ENCODE measurements at regions not wholly inside any gene's neighbourhood (a gene's known extent, or its start where the extent isn't known, plus 50 kb on each side); places are given as distances from the start of the nearest gene placed in this dataset.

GRCh38 chr22:27439131-27439530, 362.4 kb downstream of the MN1 start:
- H3K27me3 ChIP-seq (ENCODE audit: control insufficient read depth in 3 of 3, insufficient read depth in 3 of 3, low read depth in 1 of 3, low read length in 3 of 3), result no peaks in the 10 kb centered on the region
- H2AFZ ChIP-seq (ENCODE audit: low read length), result no peak overlapping the region
- H3K4ac ChIP-seq (ENCODE audit: low read length), result no peak overlapping the region
- H4K8ac ChIP-seq (ENCODE audit: low read depth, low read length), result no peak overlapping the region
- no peak for DNase-seq (ENCODE audit: low spot score)
- no peak overlapping the region for H2BK12ac ChIP-seq (ENCODE audit: low read length)
- H3K79me1 ChIP-seq (ENCODE audit: low read depth, low read length), result no peaks in the 10 kb centered on the region
- H2BK15ac ChIP-seq (ENCODE audit: low read length), result no peak overlapping the region
- no peak overlapping the region for H2BK5ac ChIP-seq (ENCODE audit: low read length)
- H3K9ac ChIP-seq (ENCODE audit: low read depth, low read length, poor library complexity), result no peak overlapping the region
- H3K27ac ChIP-seq (replicated peaks; ENCODE audit: low read length), result no peak overlapping the region
- H3K14ac ChIP-seq (ENCODE audit: low read length), result no peak overlapping the region
- no peak overlapping the region for H3K23ac ChIP-seq (ENCODE audit: low read depth, low read length, poor library complexity)
- no peak overlapping the region for H3K4me3 ChIP-seq (ENCODE audit: low read length in 2 of 2)
- H3K18ac ChIP-seq (ENCODE audit: low read length), result no peak overlapping the region
- no CpG with 5 or more reads among the region's 4 CpGs for WGBS, 2 donors (ENCODE audit: extremely low coverage in 2 of 2, insufficient read length in 2 of 2, insufficient replicate concordance in 1 of 2)
- H3K4me1 ChIP-seq (ENCODE audit: control insufficient read depth in 2 of 2, insufficient read depth in 1 of 2, low read depth in 1 of 2, low read length in 2 of 2), result peaks cover 44 to 67% of the 10 kb centered on the region in 2 donors
- no peak overlapping the region for H4K91ac ChIP-seq (ENCODE audit: low read depth, low read length, poor library complexity)
- H2AK5ac ChIP-seq (ENCODE audit: low read depth, low read length), result no peak overlapping the region
- no peaks in the 10 kb centered on the region for H3K36me3 ChIP-seq (replicated peaks in 1 of 2; ENCODE audit: control insufficient read depth in 2 of 2, insufficient read depth in 2 of 2, low read length in 2 of 2)
- no peaks in the 10 kb centered on the region for H3K9me3 ChIP-seq (replicated peaks in 1 of 2; ENCODE audit: control insufficient read depth in 2 of 2, insufficient read depth in 1 of 2, low read depth in 1 of 2, low read length in 2 of 2)
- no peak overlapping the region for H2BK120ac ChIP-seq (ENCODE audit: low read depth, low read length)
- H3K4me2 ChIP-seq (ENCODE audit: insufficient read depth, low read length, poor library complexity, severe bottlenecking), result no peak overlapping the region

- H3K14ac ChIP-seq (ENCODE audit: low read length), result no peak overlapping the region
- H3K27ac ChIP-seq (replicated peaks; ENCODE audit: low read length), result no peak overlapping the region
- H3K36me3 ChIP-seq (replicated peaks in 1 of 2; ENCODE audit: control insufficient read depth in 2 of 2, insufficient read depth in 2 of 2, low read length in 2 of 2), result no peaks in the 10 kb centered on the region
- H3K4me3 ChIP-seq (ENCODE audit: low read length in 2 of 2), result no peak overlapping the region
- no peak overlapping the region for H2AFZ ChIP-seq (ENCODE audit: low read length)
- no peaks in the 10 kb centered on the region for H3K27me3 ChIP-seq (ENCODE audit: control insufficient read depth in 3 of 3, insufficient read depth in 3 of 3, low read depth in 1 of 3, low read length in 3 of 3)
- no peaks in the 10 kb centered on the region for H3K79me1 ChIP-seq (ENCODE audit: low read depth, low read length)
- no peak overlapping the region for H4K8ac ChIP-seq (ENCODE audit: low read depth, low read length)
- H3K4ac ChIP-seq (ENCODE audit: low read length), result no peak overlapping the region
- H3K9me3 ChIP-seq (replicated peaks in 1 of 2; ENCODE audit: control insufficient read depth in 2 of 2, insufficient read depth in 1 of 2, low read depth in 1 of 2, low read length in 2 of 2), result no peaks in the 10 kb centered on the region
- H3K4me2 ChIP-seq (ENCODE audit: insufficient read depth, low read length, poor library complexity, severe bottlenecking), result no peak overlapping the region
- no peak overlapping the region for H2BK15ac ChIP-seq (ENCODE audit: low read length)
- H2BK5ac ChIP-seq (ENCODE audit: low read length), result no peak overlapping the region
- no peak overlapping the region for H3K23ac ChIP-seq (ENCODE audit: low read depth, low read length, poor library complexity)
- no peak overlapping the region for H4K91ac ChIP-seq (ENCODE audit: low read depth, low read length, poor library complexity)
- no peak overlapping the region for H2BK120ac ChIP-seq (ENCODE audit: low read depth, low read length)
- no peak overlapping the region for H3K9ac ChIP-seq (ENCODE audit: low read depth, low read length, poor library complexity)
- no peak overlapping the region for H2BK12ac ChIP-seq (ENCODE audit: low read length)
- H3K18ac ChIP-seq (ENCODE audit: low read length), result no peak overlapping the region
- no CpG with 5 or more reads among the region's 6 CpGs for WGBS, 2 donors (ENCODE audit: extremely low coverage in 2 of 2, insufficient read length in 2 of 2, insufficient replicate concordance in 1 of 2)
- DNase-seq (ENCODE audit: low spot score), result no peak
- H3K4me1 ChIP-seq (ENCODE audit: control insufficient read depth in 2 of 2, insufficient read depth in 1 of 2, low read depth in 1 of 2, low read length in 2 of 2), result peaks cover 43 to 55% of the 10 kb centered on the region in 2 donors
- H2AK5ac ChIP-seq (ENCODE audit: low read depth, low read length), result no peak overlapping the region
These were observed 361.2 kb downstream of the MN1 start for GRCh38 chr22:27440304-27440865.

- H2BK5ac ChIP-seq (ENCODE audit: low read length), result no peak overlapping the region
- H4K91ac ChIP-seq (ENCODE audit: low read depth, low read length, poor library complexity), result no peak overlapping the region
- no peaks in the 10 kb centered on the region for H3K27me3 ChIP-seq (ENCODE audit: control insufficient read depth in 3 of 3, insufficient read depth in 3 of 3, low read depth in 1 of 3, low read length in 3 of 3)
- peak overlapping the region; percentile 26 for H2AFZ ChIP-seq (ENCODE audit: low read length)
- no peaks in the 10 kb centered on the region for H3K36me3 ChIP-seq (replicated peaks in 1 of 2; ENCODE audit: control insufficient read depth in 2 of 2, insufficient read depth in 2 of 2, low read length in 2 of 2)
- H3K9me3 ChIP-seq (replicated peaks in 1 of 2; ENCODE audit: control insufficient read depth in 2 of 2, insufficient read depth in 1 of 2, low read depth in 1 of 2, low read length in 2 of 2), result no peaks in the 10 kb centered on the region
- H3K4me3 ChIP-seq (ENCODE audit: low read length in 2 of 2), result no peak overlapping the region
- H3K4me2 ChIP-seq (ENCODE audit: insufficient read depth, low read length, poor library complexity, severe bottlenecking), result no peak overlapping the region
- no peak overlapping the region for H3K27ac ChIP-seq (replicated peaks; ENCODE audit: low read length)
- no peak overlapping the region for H3K14ac ChIP-seq (ENCODE audit: low read length)
- no peaks in the 10 kb centered on the region for H3K79me1 ChIP-seq (ENCODE audit: low read depth, low read length)
- peak overlapping the region; percentile 73 for H2AK5ac ChIP-seq (ENCODE audit: low read depth, low read length)
- H3K4ac ChIP-seq (ENCODE audit: low read length), result no peak overlapping the region
- DNase-seq (ENCODE audit: low spot score), result no peak
- peak overlapping the region; percentile 57 for H2BK15ac ChIP-seq (ENCODE audit: low read length)
- no peak overlapping the region for H4K8ac ChIP-seq (ENCODE audit: low read depth, low read length)
- H3K9ac ChIP-seq (ENCODE audit: low read depth, low read length, poor library complexity), result no peak overlapping the region
- H3K18ac ChIP-seq (ENCODE audit: low read length), result peak overlapping the region; percentile 84
- no peak overlapping the region for H2BK120ac ChIP-seq (ENCODE audit: low read depth, low read length)
- H3K4me1 ChIP-seq (ENCODE audit: control insufficient read depth in 2 of 2, insufficient read depth in 1 of 2, low read depth in 1 of 2, low read length in 2 of 2), result peaks cover 32 to 42% of the 10 kb centered on the region in 2 donors
- no peak overlapping the region for H2BK12ac ChIP-seq (ENCODE audit: low read length)
- H3K23ac ChIP-seq (ENCODE audit: low read depth, low read length, poor library complexity), result no peak overlapping the region
- no CpG with 5 or more reads among the region's 22 CpGs for WGBS, 2 donors (ENCODE audit: extremely low coverage in 2 of 2, insufficient read length in 2 of 2, insufficient replicate concordance in 1 of 2)
These were observed 359.7 kb downstream of the MN1 start for GRCh38 chr22:27441706-27442475.

- Histone ChIP-seq H3K4me1 (ENCODE audit: control insufficient read depth in 2 of 2, insufficient read depth in 1 of 2, low read depth in 1 of 2, low read length in 2 of 2) (peaks cover 31 to 44% of the 10 kb centered on the region in 2 donors), H3K9me3 (replicated peaks in 1 of 2; ENCODE audit: control insufficient read depth in 2 of 2, insufficient read depth in 1 of 2, low read depth in 1 of 2, low read length in 2 of 2) (no peaks in the 10 kb centered on the region), H3K27ac (replicated peaks; ENCODE audit: low read length) (no peak overlapping the region), H3K9ac (ENCODE audit: low read depth, low read length, poor library complexity) (no peak overlapping the region), H4K8ac (ENCODE audit: low read depth, low read length) (no peak overlapping the region), H3K23ac (ENCODE audit: low read depth, low read length, poor library complexity) (no peak overlapping the region), H4K91ac (ENCODE audit: low read depth, low read length, poor library complexity) (no peak overlapping the region), H2BK120ac (ENCODE audit: low read depth, low read length) (no peak overlapping the region), H2BK12ac (ENCODE audit: low read length) (no peak overlapping the region), H3K36me3 (replicated peaks in 1 of 2; ENCODE audit: control insufficient read depth in 2 of 2, insufficient read depth in 2 of 2, low read length in 2 of 2) (no peaks in the 10 kb centered on the region), H2AK5ac (ENCODE audit: low read depth, low read length) (peak overlapping the region; percentile 16), H2AFZ (ENCODE audit: low read length) (no peak overlapping the region), H3K4ac (ENCODE audit: low read length) (no peak overlapping the region), H3K4me2 (ENCODE audit: insufficient read depth, low read length, poor library complexity, severe bottlenecking) (no peak overlapping the region), H2BK5ac (ENCODE audit: low read length) (no peak overlapping the region), H3K27me3 (ENCODE audit: control insufficient read depth in 3 of 3, insufficient read depth in 3 of 3, low read depth in 1 of 3, low read length in 3 of 3) (no peaks in the 10 kb centered on the region), H3K4me3 (ENCODE audit: low read length in 2 of 2) (no peak overlapping the region), H2BK15ac (ENCODE audit: low read length) (no peak overlapping the region), H3K18ac (ENCODE audit: low read length) (no peak overlapping the region), H3K14ac (ENCODE audit: low read length) (no peak overlapping the region), H3K79me1 (ENCODE audit: low read depth, low read length) (no peaks in the 10 kb centered on the region)
- DNase-seq (ENCODE audit: low spot score), result no peak
- no CpG with 5 or more reads among the region's 7 CpGs for WGBS, 2 donors (ENCODE audit: extremely low coverage in 2 of 2, insufficient read length in 2 of 2, insufficient replicate concordance in 1 of 2)
These were observed 358.2 kb downstream of the MN1 start for GRCh38 chr22:27443306-27443705.

Data from neuronal stem cell (in vitro differentiated cells).